ENCODE measurements at regions not wholly inside any gene's neighbourhood (a gene's known extent, or its start where the extent isn't known, plus 50 kb on each side); places are given as distances from the start of the nearest gene placed in this dataset.

- no TSS peak for BruUV-seq (replicated peaks)
- Histone ChIP-seq H3K79me2 (ENCODE audit: control insufficient read depth, insufficient read depth, low read length) (no peaks in the 10 kb centered on the region), H3K4me1 (ENCODE audit: control insufficient read depth, insufficient read depth, low read length) (no peaks in the 10 kb centered on the region), H3K36me3 (ENCODE audit: control insufficient read depth in 2 of 2, insufficient read depth in 2 of 2, low read length in 1 of 2) (no peaks in the 10 kb centered on the region), H3K27me3 (replicated peaks in 1 of 2; ENCODE audit: control insufficient read depth in 2 of 2, insufficient read depth in 2 of 2, low read length in 1 of 2) (no peaks in the 10 kb centered on the region), H2AFZ (ENCODE audit: control insufficient read depth, low read depth, low read length) (no peak overlapping the region), H4K20me1 (ENCODE audit: control insufficient read depth, insufficient read depth) (no peaks in the 10 kb centered on the region), H3K4me2 (ENCODE audit: control insufficient read depth, insufficient read depth) (no peak overlapping the region), H3K4me3 (no peak overlapping the region), H3K9ac (ENCODE audit: control insufficient read depth, insufficient read depth, low read length) (no peak overlapping the region), H3K27ac (ENCODE audit: control insufficient read depth, insufficient read depth) (no peak overlapping the region), H3K9me3 (replicated peaks; ENCODE audit: control insufficient read depth, insufficient read depth, low read length) (no peaks in the 10 kb centered on the region)
- SMC1A ChIA-PET (ENCODE audit: uncharacterized antibody, unreplicated experiment) = interaction anchor here (1.0 kb wide), 1 partner anchor 187 kb away, joined by 4 read pairs; no protein-coding TSS in a partner anchor
- no peak for TF ChIP-seq IRF3 (IDR thresholded peaks at IDR 0.05)
- no peak for TF ChIP-seq HDAC6 (IDR thresholded peaks at IDR 0.05; ENCODE audit: unreplicated experiment)
- TF ChIP-seq FOXK2 (IDR thresholded peaks at IDR 0.05) = no peak
- TF ChIP-seq YBX1 (IDR thresholded peaks at IDR 0.05) = no peak
- no peak for TF ChIP-seq STAT1 (conservative IDR thresholded peaks at IDR 0.05)
- TF ChIP-seq MYB (IDR thresholded peaks at IDR 0.05; ENCODE audit: borderline replicate concordance, low read depth, low read length) = no peak
- TF ChIP-seq GABPA (IDR thresholded peaks at IDR 0.05; ENCODE audit: low read depth) = no peak
- TF ChIP-seq WRNIP1 (IDR thresholded peaks at IDR 0.05; ENCODE audit: borderline replicate concordance, low read depth, low read length) = no peak
- TF ChIP-seq, protein P1, sequence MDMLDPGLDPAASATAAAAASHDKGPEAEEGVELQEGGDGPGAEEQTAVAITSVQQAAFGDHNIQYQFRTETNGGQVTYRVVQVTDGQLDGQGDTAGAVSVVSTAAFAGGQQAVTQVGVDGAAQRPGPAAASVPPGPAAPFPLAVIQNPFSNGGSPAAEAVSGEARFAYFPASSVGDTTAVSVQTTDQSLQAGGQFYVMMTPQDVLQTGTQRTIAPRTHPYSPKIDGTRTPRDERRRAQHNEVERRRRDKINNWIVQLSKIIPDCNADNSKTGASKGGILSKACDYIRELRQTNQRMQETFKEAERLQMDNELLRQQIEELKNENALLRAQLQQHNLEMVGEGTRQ (IDR thresholded peaks at IDR 0.05; ENCODE audit: borderline replicate concordance, low read depth, low read length) = no peak
- in situ Hi-C loops (cut with MboI) = no loop called here
- RAD21 ChIA-PET (ENCODE audit: unreplicated experiment) = no interaction called here
- FAIRE-seq (no peak), ATAC-seq (no peak), DNase-seq (ENCODE audit: low read depth, low spot score) (no peak)
- CTCF ChIA-PET = no interaction called here
- intact Hi-C loops (cut with micrococcal nuclease; ENCODE audit: unreplicated experiment) = no loop called here
- POLR2A ChIA-PET = no interaction called here
Observed at GRCh38 chr3:154023148-154023547, 98.0 kb upstream of the ARHGEF26 start.

Measured in GM12878 (cell line).